WTC11 (cell line): ENCODE measurements at regions not wholly inside any gene's neighbourhood (a gene's known extent, or its start where the extent isn't known, plus 50 kb on each side); places are given as distances from the start of the nearest gene placed in this dataset.

Experiments used
- ATAC-seq: fragments of 200-7000 bp; cut with Tn5 transposase; 2 replicates; pipeline ENCODE4 v1.10.0; 2021; ENCODE audit warnings: mild to moderate bottlenecking, moderate library complexity
- CTCF ChIA-PET: fragments of 300-600 bp; sonication (Branson Sonifier 250); formaldehyde crosslinking; loops from one replicate; lab custom pipeline; 2021; ENCODE audit warnings: antibody characterized with exemption; lab: Charles Lee
- POLR2A ChIA-PET: fragments of 350-600 bp; sonication (Branson Sonifier 250); formaldehyde crosslinking; loops from one replicate; lab custom pipeline; 2021; ENCODE audit warnings: antibody characterized with exemption; lab: Charles Lee
- DNase-seq: peaks from one replicate; pipeline ENCODE4 v3.0.0; 2021; ENCODE audit warnings: low spot score
- H3K27ac Mint-ChIP-seq: 2 replicates; pipeline ENCODE4 v1.8.0; 2021; ENCODE audit warnings: mixed read lengths
- H3K27me3 Mint-ChIP-seq: 2 replicates; pipeline ENCODE4 v1.8.0; 2021; ENCODE audit warnings: low read depth, mild to moderate bottlenecking, moderate library complexity, mixed read lengths
- H3K36me3 Mint-ChIP-seq: 2 replicates; pipeline ENCODE4 v1.8.0; 2021; ENCODE audit warnings: mixed read lengths
- H3K4me1 Mint-ChIP-seq: 2 replicates; pipeline ENCODE4 v1.8.0; 2022; ENCODE audit warnings: mixed read lengths
- H3K4me3 Mint-ChIP-seq: 2 replicates; pipeline ENCODE4 v1.8.0; 2021; ENCODE audit warnings: mild to moderate bottlenecking, moderate library complexity, mixed read lengths
- H3K9me3 Mint-ChIP-seq: 2 replicates; pipeline ENCODE4 v1.8.0; 2021; ENCODE audit warnings: mixed read lengths
- ESRRA ChIP-seq: sonication (generic); formaldehyde crosslinking; IDR thresholded peaks from 2 replicates; pipeline ENCODE4 v1.8.1; 2022; ENCODE audit warnings: mild to moderate bottlenecking, missing genetic modification reagents, borderline replicate concordance
- GRHL2 ChIP-seq: fragments of 250-450 bp; sonication (Bioruptor Pico); IDR thresholded peaks from 2 replicates; pipeline ENCODE4 v1.8.0; 2022; ENCODE audit warnings: mild to moderate bottlenecking, moderate library complexity; ENCODE audit not compliant: insufficient replicate concordance, severe bottlenecking
- GTF2I ChIP-seq: fragments of 250-450 bp; sonication (Bioruptor Pico); conservative IDR thresholded peaks from 2 replicates; pipeline ENCODE4 v1.4.0; 2021; ENCODE audit warnings: mild to moderate bottlenecking
- JAZF1 ChIP-seq: fragments of 250-450 bp; sonication (Bioruptor Pico); IDR thresholded peaks from 2 replicates; pipeline ENCODE4 v1.9.0; 2021; ENCODE audit warnings: moderate library complexity, mild to moderate bottlenecking, inconsistent platforms
- MXD4 ChIP-seq: fragments of 250-450 bp; sonication (Bioruptor Pico); IDR thresholded peaks from 2 replicates; pipeline ENCODE4 v1.8.0; 2021; ENCODE audit warnings: mild to moderate bottlenecking, moderate library complexity, borderline replicate concordance
- PRRX2 ChIP-seq: fragments of 250-450 bp; sonication (Bioruptor Pico); IDR thresholded peaks from 2 replicates; pipeline ENCODE4 v1.8.0; 2021; ENCODE audit warnings: mild to moderate bottlenecking
- SMAD3 ChIP-seq: sonication (generic); formaldehyde crosslinking; IDR thresholded peaks from 2 replicates; pipeline ENCODE4 v1.8.0; 2022; ENCODE audit warnings: missing genetic modification reagents, mild to moderate bottlenecking, borderline replicate concordance
- SMAD4 ChIP-seq: sonication (generic); formaldehyde crosslinking; IDR thresholded peaks from 2 replicates; pipeline ENCODE4 v1.8.0; 2022; ENCODE audit warnings: mild to moderate bottlenecking, missing genetic modification reagents
- SP1 ChIP-seq: sonication (generic); formaldehyde crosslinking; conservative IDR thresholded peaks from 2 replicates; pipeline ENCODE4 v1.8.1; 2022; ENCODE audit warnings: missing genetic modification reagents
- TEAD4 ChIP-seq: sonication (generic); formaldehyde crosslinking; IDR thresholded peaks from 2 replicates; pipeline ENCODE4 v1.8.0; 2022; ENCODE audit warnings: mild to moderate bottlenecking, missing genetic modification reagents
- ZNF219 ChIP-seq: sonication (generic); formaldehyde crosslinking; IDR thresholded peaks from 2 replicates; pipeline ENCODE4 v1.8.0; 2023; ENCODE audit warnings: missing genetic modification reagents, mild to moderate bottlenecking, borderline replicate concordance
- ZNF232 ChIP-seq: sonication (generic); formaldehyde crosslinking; IDR thresholded peaks from 2 replicates; pipeline ENCODE4 v1.8.0; 2022; ENCODE audit warnings: mild to moderate bottlenecking, missing genetic modification reagents
- ZNF317 ChIP-seq: sonication (generic); formaldehyde crosslinking; IDR thresholded peaks from 2 replicates; pipeline ENCODE4 v1.8.1; 2023; ENCODE audit warnings: low read depth, mild to moderate bottlenecking, moderate library complexity, missing genetic modification reagents, borderline replicate concordance
- ZNF416 ChIP-seq: fragments of 250-450 bp; sonication (Bioruptor Pico); IDR thresholded peaks from 2 replicates; pipeline ENCODE4 v1.9.0; 2021; ENCODE audit warnings: mild to moderate bottlenecking, inconsistent platforms
- ZNF423 ChIP-seq: fragments of 250-450 bp; sonication (Bioruptor Pico); IDR thresholded peaks from 2 replicates; pipeline ENCODE4 v2.1.2; 2022; ENCODE audit warnings: mild to moderate bottlenecking, moderate library complexity
- TF ChIP-seq, protein P1 (sequence below): sonication (generic); formaldehyde crosslinking; IDR thresholded peaks from 2 replicates; pipeline ENCODE4 v1.8.1; 2023; ENCODE audit warnings: mild to moderate bottlenecking, missing genetic modification reagents, moderate library complexity
- TF ChIP-seq, protein P2 (sequence below): sonication (generic); formaldehyde crosslinking; IDR thresholded peaks from 2 replicates; pipeline ENCODE4 v1.8.1; 2023; ENCODE audit warnings: mild to moderate bottlenecking, missing genetic modification reagents
- TF ChIP-seq, protein P3 (sequence below): fragments of 250-450 bp; sonication (Bioruptor Pico); IDR thresholded peaks from 2 replicates; pipeline ENCODE4 v1.9.0; 2021; ENCODE audit warnings: moderate library complexity, mild to moderate bottlenecking, inconsistent platforms, borderline replicate concordance
- TF ChIP-seq, protein P4 (sequence below): sonication (generic); formaldehyde crosslinking; IDR thresholded peaks from 2 replicates; pipeline ENCODE4 v1.8.0; 2022; ENCODE audit warnings: mild to moderate bottlenecking, missing genetic modification reagents
- TF ChIP-seq, protein P5 (sequence below): sonication (generic); formaldehyde crosslinking; IDR thresholded peaks from 2 replicates; pipeline ENCODE4 v1.8.0; 2022; ENCODE audit warnings: mild to moderate bottlenecking, missing genetic modification reagents
- TF ChIP-seq, protein P6 (sequence below): sonication (generic); formaldehyde crosslinking; IDR thresholded peaks from 2 replicates; pipeline ENCODE4 v1.8.1; 2023; ENCODE audit warnings: mild to moderate bottlenecking, missing genetic modification reagents
- TF ChIP-seq, protein P7 (sequence below): sonication (generic); formaldehyde crosslinking; IDR thresholded peaks from 2 replicates; pipeline ENCODE4 v1.8.1; 2022; ENCODE audit warnings: low read depth, missing genetic modification reagents, borderline replicate concordance
- TF ChIP-seq, protein P8 (sequence below): sonication (generic); formaldehyde crosslinking; conservative IDR thresholded peaks from 2 replicates; pipeline ENCODE4 v1.8.1; 2022; ENCODE audit warnings: mild to moderate bottlenecking, missing genetic modification reagents
- TF ChIP-seq, protein P9 (sequence below): sonication (generic); formaldehyde crosslinking; IDR thresholded peaks from 2 replicates; pipeline ENCODE4 v1.8.0; 2022; ENCODE audit warnings: mild to moderate bottlenecking, missing genetic modification reagents

DNA sequence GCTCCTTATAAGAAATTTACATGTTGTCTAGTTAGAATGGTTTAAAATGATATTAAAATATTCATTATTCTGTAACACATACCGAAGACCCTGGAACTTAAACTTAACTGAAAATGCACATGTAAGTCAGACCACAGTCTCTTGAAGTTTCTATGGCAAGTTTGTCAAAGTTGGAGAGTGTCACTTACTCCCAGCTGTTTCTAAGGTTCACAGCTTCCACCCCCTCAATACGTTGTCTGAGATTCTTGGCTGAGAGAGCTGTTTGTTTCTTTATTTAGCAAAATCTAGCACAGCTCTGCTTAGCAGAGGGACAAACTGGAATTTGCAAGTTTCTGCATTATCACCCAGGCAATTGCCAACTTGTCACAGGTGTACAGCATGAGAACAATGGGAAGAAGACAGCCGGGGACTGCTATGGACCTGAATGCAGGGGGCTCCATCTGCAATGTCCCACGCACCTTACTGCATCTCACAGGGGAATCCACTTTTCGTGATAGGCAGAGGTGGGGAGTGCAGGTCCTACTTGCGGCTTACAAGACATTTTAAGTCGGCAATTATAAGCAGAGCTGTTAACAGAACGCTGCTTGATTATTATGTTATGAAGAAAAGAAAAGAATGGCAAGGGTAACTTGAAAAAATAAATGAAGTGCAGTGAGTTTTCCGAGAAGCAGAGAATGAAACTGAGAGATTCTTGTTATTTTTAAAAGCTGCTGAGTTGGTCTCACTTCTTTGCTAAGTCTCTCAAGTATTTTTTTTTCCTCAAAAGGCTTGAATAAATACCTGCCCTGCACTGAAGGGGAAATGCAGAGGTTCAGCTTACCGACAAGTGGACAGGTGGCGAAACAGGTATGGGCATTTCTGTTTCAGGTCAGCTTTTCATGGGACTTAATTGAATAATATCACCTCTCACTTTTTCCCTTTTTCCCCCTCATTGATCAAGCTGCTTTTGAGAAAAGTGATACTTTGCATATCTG is 1072.1 kb upstream of the FANCL start:
- ATAC-seq: no peak
- POLR2A ChIA-PET: no interaction called here
- H3K4me1 Mint-ChIP-seq: peaks cover 6% of the 10 kb centered on the region
- no peaks in the 10 kb centered on the region for H3K36me3 Mint-ChIP-seq
- CTCF ChIA-PET: interaction anchor here (0.7 kb wide), 2 partner anchors 703 to 1201 kb away, joined by 3 to 7 read pairs; no protein-coding TSS in a partner anchor
- TF ChIP-seq, protein P1, sequence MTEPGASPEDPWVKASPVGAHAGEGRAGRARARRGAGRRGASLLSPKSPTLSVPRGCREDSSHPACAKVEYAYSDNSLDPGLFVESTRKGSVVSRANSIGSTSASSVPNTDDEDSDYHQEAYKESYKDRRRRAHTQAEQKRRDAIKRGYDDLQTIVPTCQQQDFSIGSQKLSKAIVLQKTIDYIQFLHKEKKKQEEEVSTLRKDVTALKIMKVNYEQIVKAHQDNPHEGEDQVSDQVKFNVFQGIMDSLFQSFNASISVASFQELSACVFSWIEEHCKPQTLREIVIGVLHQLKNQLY (CRISPR knock-in tag): no peak
- TF ChIP-seq, protein P2, sequence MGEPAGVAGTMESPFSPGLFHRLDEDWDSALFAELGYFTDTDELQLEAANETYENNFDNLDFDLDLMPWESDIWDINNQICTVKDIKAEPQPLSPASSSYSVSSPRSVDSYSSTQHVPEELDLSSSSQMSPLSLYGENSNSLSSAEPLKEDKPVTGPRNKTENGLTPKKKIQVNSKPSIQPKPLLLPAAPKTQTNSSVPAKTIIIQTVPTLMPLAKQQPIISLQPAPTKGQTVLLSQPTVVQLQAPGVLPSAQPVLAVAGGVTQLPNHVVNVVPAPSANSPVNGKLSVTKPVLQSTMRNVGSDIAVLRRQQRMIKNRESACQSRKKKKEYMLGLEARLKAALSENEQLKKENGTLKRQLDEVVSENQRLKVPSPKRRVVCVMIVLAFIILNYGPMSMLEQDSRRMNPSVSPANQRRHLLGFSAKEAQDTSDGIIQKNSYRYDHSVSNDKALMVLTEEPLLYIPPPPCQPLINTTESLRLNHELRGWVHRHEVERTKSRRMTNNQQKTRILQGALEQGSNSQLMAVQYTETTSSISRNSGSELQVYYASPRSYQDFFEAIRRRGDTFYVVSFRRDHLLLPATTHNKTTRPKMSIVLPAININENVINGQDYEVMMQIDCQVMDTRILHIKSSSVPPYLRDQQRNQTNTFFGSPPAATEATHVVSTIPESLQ (CRISPR knock-in tag): no peak
- TF ChIP-seq PRRX2: no peak
- TF ChIP-seq ZNF232 (CRISPR knock-in tag): no peak
- TF ChIP-seq SMAD4 (CRISPR knock-in tag): no peak
- TF ChIP-seq, protein P3, sequence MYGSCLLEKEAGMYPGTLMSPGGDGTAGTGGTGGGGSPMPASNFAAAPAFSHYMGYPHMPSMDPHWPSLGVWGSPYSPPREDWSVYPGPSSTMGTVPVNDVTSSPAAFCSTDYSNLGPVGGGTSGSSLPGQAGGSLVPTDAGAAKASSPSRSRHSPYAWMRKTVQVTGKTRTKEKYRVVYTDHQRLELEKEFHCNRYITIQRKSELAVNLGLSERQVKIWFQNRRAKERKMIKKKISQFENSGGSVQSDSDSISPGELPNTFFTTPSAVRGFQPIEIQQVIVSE (CRISPR knock-in tag): no peak
- TF ChIP-seq, protein P4, sequence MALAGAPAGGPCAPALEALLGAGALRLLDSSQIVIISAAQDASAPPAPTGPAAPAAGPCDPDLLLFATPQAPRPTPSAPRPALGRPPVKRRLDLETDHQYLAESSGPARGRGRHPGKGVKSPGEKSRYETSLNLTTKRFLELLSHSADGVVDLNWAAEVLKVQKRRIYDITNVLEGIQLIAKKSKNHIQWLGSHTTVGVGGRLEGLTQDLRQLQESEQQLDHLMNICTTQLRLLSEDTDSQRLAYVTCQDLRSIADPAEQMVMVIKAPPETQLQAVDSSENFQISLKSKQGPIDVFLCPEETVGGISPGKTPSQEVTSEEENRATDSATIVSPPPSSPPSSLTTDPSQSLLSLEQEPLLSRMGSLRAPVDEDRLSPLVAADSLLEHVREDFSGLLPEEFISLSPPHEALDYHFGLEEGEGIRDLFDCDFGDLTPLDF (CRISPR knock-in tag): no peak
- no peak for TF ChIP-seq SP1 (CRISPR knock-in tag)
- TF ChIP-seq, protein P5, sequence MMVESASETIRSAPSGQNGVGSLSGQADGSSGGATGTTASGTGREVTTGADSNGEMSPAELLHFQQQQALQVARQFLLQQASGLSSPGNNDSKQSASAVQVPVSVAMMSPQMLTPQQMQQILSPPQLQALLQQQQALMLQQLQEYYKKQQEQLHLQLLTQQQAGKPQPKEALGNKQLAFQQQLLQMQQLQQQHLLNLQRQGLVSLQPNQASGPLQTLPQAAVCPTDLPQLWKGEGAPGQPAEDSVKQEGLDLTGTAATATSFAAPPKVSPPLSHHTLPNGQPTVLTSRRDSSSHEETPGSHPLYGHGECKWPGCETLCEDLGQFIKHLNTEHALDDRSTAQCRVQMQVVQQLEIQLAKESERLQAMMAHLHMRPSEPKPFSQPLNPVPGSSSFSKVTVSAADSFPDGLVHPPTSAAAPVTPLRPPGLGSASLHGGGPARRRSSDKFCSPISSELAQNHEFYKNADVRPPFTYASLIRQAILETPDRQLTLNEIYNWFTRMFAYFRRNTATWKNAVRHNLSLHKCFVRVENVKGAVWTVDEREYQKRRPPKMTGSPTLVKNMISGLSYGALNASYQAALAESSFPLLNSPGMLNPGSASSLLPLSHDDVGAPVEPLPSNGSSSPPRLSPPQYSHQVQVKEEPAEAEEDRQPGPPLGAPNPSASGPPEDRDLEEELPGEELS (CRISPR knock-in tag): no peak
- no peak for TF ChIP-seq ZNF416 (CRISPR knock-in tag)
- TF ChIP-seq, protein P6, sequence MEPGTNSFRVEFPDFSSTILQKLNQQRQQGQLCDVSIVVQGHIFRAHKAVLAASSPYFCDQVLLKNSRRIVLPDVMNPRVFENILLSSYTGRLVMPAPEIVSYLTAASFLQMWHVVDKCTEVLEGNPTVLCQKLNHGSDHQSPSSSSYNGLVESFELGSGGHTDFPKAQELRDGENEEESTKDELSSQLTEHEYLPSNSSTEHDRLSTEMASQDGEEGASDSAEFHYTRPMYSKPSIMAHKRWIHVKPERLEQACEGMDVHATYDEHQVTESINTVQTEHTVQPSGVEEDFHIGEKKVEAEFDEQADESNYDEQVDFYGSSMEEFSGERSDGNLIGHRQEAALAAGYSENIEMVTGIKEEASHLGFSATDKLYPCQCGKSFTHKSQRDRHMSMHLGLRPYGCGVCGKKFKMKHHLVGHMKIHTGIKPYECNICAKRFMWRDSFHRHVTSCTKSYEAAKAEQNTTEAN (CRISPR knock-in tag): no peak
- no peak for TF ChIP-seq SMAD3 (CRISPR knock-in tag)
- no peak for TF ChIP-seq GRHL2
- no peak for TF ChIP-seq TEAD4 (CRISPR knock-in tag)
- no peak for TF ChIP-seq ZNF219
- no peak for TF ChIP-seq GTF2I (CRISPR knock-in tag)
- no peak overlapping the region for H3K4me3 Mint-ChIP-seq
- no peaks in the 10 kb centered on the region for H3K9me3 Mint-ChIP-seq
- no peak overlapping the region for H3K27ac Mint-ChIP-seq
- DNase-seq: no peak
- H3K27me3 Mint-ChIP-seq: no peaks in the 10 kb centered on the region

DNA sequence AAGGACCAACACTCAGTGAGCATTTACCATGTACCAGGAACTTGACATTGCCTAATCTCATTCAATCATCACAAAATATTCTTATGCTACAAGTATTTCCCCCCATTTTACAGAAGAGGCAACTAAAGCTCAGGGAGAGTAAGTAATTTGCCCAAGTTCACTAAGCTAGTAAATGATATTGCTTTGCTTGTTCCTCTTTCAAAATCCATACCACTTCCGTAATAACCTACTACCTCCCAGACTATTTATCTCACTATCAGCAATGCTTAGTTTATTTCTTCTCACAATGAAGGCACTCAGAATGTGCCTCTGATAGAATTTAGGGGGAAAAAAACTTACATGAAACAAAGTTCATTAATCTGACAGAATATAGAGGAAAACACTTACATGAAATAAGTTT is 1070.9 kb upstream of the FANCL start:
- H3K4me3 Mint-ChIP-seq: no peak overlapping the region
- no peaks in the 10 kb centered on the region for H3K36me3 Mint-ChIP-seq
- no peaks in the 10 kb centered on the region for H3K9me3 Mint-ChIP-seq
- H3K27ac Mint-ChIP-seq: no peak overlapping the region
- ChIA-PET CTCF (no interaction called here), POLR2A (no interaction called here)
- H3K4me1 Mint-ChIP-seq: peaks cover 6% of the 10 kb centered on the region
- H3K27me3 Mint-ChIP-seq: no peaks in the 10 kb centered on the region
- ATAC-seq (no peak), DNase-seq (no peak)
- TF ChIP-seq ZNF317 (CRISPR knock-in tag): no peak
- TF ChIP-seq, protein P7, sequence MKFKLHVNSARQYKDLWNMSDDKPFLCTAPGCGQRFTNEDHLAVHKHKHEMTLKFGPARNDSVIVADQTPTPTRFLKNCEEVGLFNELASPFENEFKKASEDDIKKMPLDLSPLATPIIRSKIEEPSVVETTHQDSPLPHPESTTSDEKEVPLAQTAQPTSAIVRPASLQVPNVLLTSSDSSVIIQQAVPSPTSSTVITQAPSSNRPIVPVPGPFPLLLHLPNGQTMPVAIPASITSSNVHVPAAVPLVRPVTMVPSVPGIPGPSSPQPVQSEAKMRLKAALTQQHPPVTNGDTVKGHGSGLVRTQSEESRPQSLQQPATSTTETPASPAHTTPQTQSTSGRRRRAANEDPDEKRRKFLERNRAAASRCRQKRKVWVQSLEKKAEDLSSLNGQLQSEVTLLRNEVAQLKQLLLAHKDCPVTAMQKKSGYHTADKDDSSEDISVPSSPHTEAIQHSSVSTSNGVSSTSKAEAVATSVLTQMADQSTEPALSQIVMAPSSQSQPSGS (CRISPR knock-in tag): no peak
- no peak for TF ChIP-seq JAZF1 (CRISPR knock-in tag)
- TF ChIP-seq ZNF423 (CRISPR knock-in tag): no peak
- TF ChIP-seq, protein P8, sequence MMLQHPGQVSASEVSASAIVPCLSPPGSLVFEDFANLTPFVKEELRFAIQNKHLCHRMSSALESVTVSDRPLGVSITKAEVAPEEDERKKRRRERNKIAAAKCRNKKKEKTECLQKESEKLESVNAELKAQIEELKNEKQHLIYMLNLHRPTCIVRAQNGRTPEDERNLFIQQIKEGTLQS: no peak
- TF ChIP-seq ESRRA (CRISPR knock-in tag): no peak
- TF ChIP-seq, protein P9, sequence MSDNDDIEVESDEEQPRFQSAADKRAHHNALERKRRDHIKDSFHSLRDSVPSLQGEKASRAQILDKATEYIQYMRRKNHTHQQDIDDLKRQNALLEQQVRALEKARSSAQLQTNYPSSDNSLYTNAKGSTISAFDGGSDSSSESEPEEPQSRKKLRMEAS (CRISPR knock-in tag): no peak
- TF ChIP-seq, protein P1 (CRISPR knock-in tag): no peak
- TF ChIP-seq MXD4: no peak
